Aorta (tissue), 5 donors: ENCODE measurements at regions not wholly inside any gene's neighbourhood (a gene's known extent, or its start where the extent isn't known, plus 50 kb on each side); places are given as distances from the start of the nearest gene placed in this dataset.
A peak's percentile ranks its signal among the peaks of the same experiment; 100 is the strongest.

Experiments used
- ATAC-seq: fragments of 200-7000 bp; cut with Tn5 transposase; one replicate; pipeline ENCODE4 v1.9.1; 2022; ENCODE audit warnings: moderate library complexity; ENCODE audit not compliant: low FRiP score
- DNase-seq, 2 donors: peaks; one replicate each; pipeline ENCODE4 v3.0.0-alpha.2; 2020
- H3K27ac ChIP-seq, 2 donors: one replicate each; pipeline ENCODE4 v1.5.1; 2013; ENCODE audit warnings: low read length in 2 of 2, mild to moderate bottlenecking in 2 of 2, moderate library complexity in 2 of 2, control low read depth in 1 of 2, inconsistent platforms in 1 of 2, low read depth in 1 of 2
- H3K27me3 ChIP-seq, 2 donors: one replicate each; pipeline ENCODE4 v1.6.1; 2013; ENCODE audit warnings: control low read depth in 1 of 2, low read length in 1 of 2, mild to moderate bottlenecking in 1 of 2, moderate library complexity in 1 of 2; ENCODE audit not compliant: insufficient read depth in 2 of 2, control insufficient read depth in 1 of 2
- H3K36me3 ChIP-seq, 2 donors: one replicate each; pipeline ENCODE4 v1.6.1; 2013; ENCODE audit warnings: control low read depth in 1 of 2, low read length in 1 of 2, mild to moderate bottlenecking in 1 of 2; ENCODE audit not compliant: insufficient read depth in 2 of 2, control insufficient read depth in 1 of 2
- H3K4me1 ChIP-seq, 2 donors: one replicate each; pipeline ENCODE4 v1.6.1; 2013; ENCODE audit warnings: low read length in 2 of 2, control low read depth in 1 of 2, mild to moderate bottlenecking in 1 of 2, moderate library complexity in 1 of 2; ENCODE audit not compliant: insufficient read depth in 2 of 2, control insufficient read depth in 1 of 2
- H3K4me3 ChIP-seq, 2 donors: one replicate each; pipeline ENCODE4 v1.5.1; 2013; ENCODE audit warnings: low read length in 2 of 2, control low read depth in 1 of 2, mild to moderate bottlenecking in 1 of 2
- H3K9me3 ChIP-seq: one replicate; pipeline ENCODE4 v1.6.1; 2013; ENCODE audit warnings: mild to moderate bottlenecking, low read length; ENCODE audit not compliant: control insufficient read depth
- WGBS, 2 donors: extraction: QIAGEN DNeasy Blood & Tissue Kit; methylation state at CpG; one replicate each; pipeline ENCODE4 v1.1.7; 2013; 5-methylcytosine and 5-hydroxymethylcytosine counted together
- intact Hi-C, 2 donors: fragments of 100-400 bp; cut with DNase I; formaldehyde crosslinking; loops; one replicate each; pipeline versions ENCODE4 v1.14.2 to v1.15.0; 2022
- donor health status: healthy with polysubstance abuse.
- donor health status: Bipolar disorder and iron deficiency.
- donor health status: DM: no; HTN: no; CAD: no.
- donor health status: DM: no; HTN: no; CAD: no.
- donor health status: DM: yes; HTN: yes; CAD: no.

DNA sequence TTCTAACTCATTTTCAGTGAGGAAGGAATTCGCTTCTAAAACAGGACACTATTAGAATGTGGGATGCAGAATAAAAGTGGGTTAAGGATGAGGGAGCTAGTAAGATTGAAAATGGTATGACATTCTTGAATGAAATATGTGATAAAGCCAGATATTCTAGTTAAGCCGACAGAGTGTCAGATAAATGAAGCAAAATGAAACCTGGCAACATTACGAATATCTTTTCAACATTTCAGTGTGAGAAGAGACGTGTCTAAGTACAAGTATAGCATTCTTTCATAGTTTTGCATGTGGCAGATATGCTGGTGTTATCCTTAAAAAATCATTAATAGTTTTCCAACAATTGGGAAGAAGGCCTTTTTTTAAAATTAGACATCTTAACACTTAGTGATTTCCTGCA, 1101.4 kb downstream of the RPA4 start:
- Histone ChIP-seq H3K27ac (no peak overlapping the region), H3K4me1 (no peaks in the 10 kb centered on the region), H3K36me3 (no peaks in the 10 kb centered on the region), H3K9me3 (no peaks in the 10 kb centered on the region), H3K27me3 (no peaks in the 10 kb centered on the region), H3K4me3 (no peak overlapping the region)
- intact Hi-C loops: no loop called here
- 54 to 60% methylated on average over 4 of the region's 4 CpGs for WGBS, 2 donors
- ATAC-seq: no peak
- DNase-seq: no peak

DNA sequence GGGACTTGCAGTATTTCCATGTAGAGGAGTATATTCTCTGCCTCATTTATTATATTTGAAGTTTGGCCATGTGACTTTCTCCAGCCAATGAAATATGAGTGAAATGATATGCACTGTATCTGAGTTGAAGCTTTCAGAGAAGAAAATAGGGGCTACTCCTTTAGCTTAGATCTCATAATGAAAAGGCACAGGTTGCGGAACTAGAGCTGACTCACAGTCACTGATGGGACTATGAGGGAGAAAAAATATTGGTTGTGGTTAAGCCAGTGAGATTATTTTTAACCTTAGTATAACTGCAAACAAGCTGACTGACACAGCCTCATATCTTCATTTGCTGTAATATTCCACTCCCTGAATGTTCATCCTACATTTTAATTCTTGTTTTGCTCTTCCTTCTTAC, 1104.3 kb downstream of the RPA4 start:
- intact Hi-C loops: no loop called here
- no peaks in the 10 kb centered on the region for H3K27me3 ChIP-seq
- ATAC-seq (no peak), DNase-seq (no peak)
- no peaks in the 10 kb centered on the region for H3K9me3 ChIP-seq
- no peak overlapping the region for H3K27ac ChIP-seq
- WGBS, 2 donors: 94 to 95% methylated on average over 1 of the region's 1 CpG
- no peaks in the 10 kb centered on the region for H3K4me1 ChIP-seq
- no peak overlapping the region for H3K4me3 ChIP-seq
- H3K36me3 ChIP-seq: no peaks in the 10 kb centered on the region

DNA sequence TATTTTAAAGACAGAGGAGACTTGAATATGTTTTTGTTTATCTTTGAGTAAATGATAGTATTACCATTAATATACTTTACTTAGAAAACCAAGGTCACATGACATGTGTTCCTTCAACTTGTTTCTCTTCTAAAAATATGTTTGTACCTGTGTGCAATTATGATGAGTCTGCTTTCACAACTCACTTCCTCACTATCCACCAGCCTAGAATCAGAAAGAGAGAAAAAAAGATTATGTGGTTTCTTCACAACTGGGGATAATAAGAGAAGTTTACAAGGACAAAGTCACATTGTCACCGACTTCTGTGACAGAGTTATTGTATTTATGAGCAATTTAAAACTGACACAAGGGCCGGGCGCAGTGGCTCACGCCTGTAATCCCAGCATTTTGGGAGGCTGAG, 1112.1 kb downstream of the RPA4 start:
- Histone ChIP-seq H3K4me1 (no peaks in the 10 kb centered on the region), H3K27ac (no peak overlapping the region), H3K4me3 (no peak overlapping the region), H3K36me3 (no peaks in the 10 kb centered on the region), H3K27me3 (no peaks in the 10 kb centered on the region), H3K9me3 (no peaks in the 10 kb centered on the region)
- DNase-seq: no peak
- WGBS, 2 donors: 85 to 92% methylated on average over 4 of the region's 4 CpGs
- intact Hi-C loops: no loop called here
- ATAC-seq: no peak

DNA sequence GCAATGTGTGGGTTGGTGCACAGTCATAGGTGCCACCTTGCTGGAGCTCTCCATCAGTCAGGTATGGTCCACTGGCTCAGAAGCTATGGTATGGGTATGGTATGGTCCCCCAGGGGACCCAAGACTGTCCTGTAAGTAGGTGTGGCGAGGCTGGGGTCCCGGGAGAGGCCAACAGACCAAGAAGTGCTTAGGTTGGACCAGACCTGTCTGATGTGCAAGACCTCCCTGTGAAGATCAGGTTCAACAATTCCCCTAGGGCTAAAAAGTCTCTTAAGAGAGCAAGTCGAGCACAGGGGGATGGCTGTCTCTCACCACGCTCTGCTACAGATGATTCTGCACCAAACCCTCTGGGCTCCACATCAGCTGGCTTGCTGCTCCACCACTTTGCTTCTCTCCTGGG, 1145.0 kb downstream of the RPA4 start:
- H3K27ac ChIP-seq: no peak overlapping the region
- H3K36me3 ChIP-seq: no peaks in the 10 kb centered on the region
- no peaks in the 10 kb centered on the region for H3K4me1 ChIP-seq
- H3K9me3 ChIP-seq: peaks cover 3% of the 10 kb centered on the region
- 76 to 83% methylated on average over 4 of the region's 4 CpGs for WGBS, 2 donors
- intact Hi-C loops: no loop called here
- H3K27me3 ChIP-seq: no peaks in the 10 kb centered on the region
- ATAC-seq: peak; percentile 29
- no peak overlapping the region for H3K4me3 ChIP-seq
- DNase-seq: no peak

DNA sequence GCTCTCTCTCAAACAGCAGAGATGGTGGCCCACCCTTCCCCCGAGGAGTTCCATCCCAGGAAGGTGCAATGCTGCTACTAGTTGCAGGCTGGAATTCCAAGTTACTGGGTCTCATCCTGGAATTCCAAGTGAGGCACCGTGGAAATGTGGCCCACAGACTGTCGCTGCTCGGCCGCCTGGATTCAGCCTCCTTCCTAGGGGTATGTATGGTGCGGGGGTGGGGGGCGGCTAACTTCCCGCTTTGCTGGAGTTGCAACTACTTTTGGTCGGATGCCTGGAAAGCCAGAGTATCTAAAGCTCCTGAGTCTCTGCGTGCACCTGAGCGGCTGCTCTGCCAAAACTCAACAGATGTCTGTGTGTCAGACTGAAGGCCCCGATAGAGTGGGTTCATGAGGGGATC, 1146.2 kb downstream of the RPA4 start:
- no peak for DNase-seq
- no peak overlapping the region for H3K27ac ChIP-seq
- 90 to 93% methylated on average over 12 of the region's 12 CpGs for WGBS, 2 donors
- ATAC-seq: no peak
- H3K9me3 ChIP-seq: peaks cover 3% of the 10 kb centered on the region
- no peaks in the 10 kb centered on the region for H3K4me1 ChIP-seq
- H3K36me3 ChIP-seq: no peaks in the 10 kb centered on the region
- no peak overlapping the region for H3K4me3 ChIP-seq
- H3K27me3 ChIP-seq: no peaks in the 10 kb centered on the region
- intact Hi-C loops: no loop called here

DNA sequence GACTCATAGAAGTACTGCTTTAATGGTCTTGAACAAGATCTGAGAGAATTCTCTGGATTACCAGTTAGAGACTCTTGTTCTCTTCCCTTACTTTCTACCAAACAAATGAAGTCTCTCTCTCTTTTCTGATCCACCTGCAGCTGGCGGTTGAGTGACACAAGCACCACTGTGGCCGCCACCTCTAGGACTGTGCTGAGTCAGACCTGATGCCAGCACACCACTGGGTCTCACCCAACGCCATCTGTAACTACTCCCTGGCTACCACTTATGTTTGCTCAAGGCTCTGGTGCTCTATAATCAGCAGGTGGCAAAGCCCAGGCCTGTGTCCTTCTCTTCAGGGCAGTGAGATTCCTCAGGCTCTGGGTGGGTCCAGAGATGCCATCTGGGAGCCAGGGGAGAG, 1173.5 kb downstream of the RPA4 start:
- DNase-seq (no peak), ATAC-seq (no peak)
- Histone ChIP-seq H3K27ac (no peak overlapping the region), H3K36me3 (no peaks in the 10 kb centered on the region), H3K9me3 (no peaks in the 10 kb centered on the region), H3K27me3 (no peaks in the 10 kb centered on the region), H3K4me1 (no peaks in the 10 kb centered on the region), H3K4me3 (no peak overlapping the region)
- WGBS, 2 donors: 79 to 92% methylated on average over 3 of the region's 3 CpGs
- intact Hi-C loops: no loop called here

DNA sequence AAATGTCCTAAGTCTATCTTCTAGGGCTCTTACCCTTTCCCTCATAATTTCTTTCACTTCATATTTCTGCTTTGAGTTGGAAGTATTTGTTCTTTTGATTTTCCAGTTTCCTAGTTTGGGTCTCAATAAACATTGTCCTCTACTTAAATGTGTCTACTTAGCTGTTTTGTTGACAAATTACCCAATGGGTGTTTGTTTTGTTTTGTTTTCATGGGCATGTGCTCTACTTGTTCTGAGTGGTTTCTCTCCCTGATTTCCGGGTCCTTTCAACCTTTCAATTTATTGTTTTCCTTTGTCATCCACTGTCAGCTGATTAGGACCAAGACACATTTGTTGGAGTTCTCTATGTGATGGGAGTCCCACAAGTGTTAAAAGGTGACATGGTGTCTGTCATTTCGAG, 1181.4 kb downstream of the RPA4 start:
- H3K27ac ChIP-seq: no peak overlapping the region
- DNase-seq (no peak), ATAC-seq (no peak)
- no peaks in the 10 kb centered on the region for H3K27me3 ChIP-seq
- no peak overlapping the region for H3K4me3 ChIP-seq
- intact Hi-C loops: no loop called here
- 59 to 63% methylated on average over 2 of the region's 2 CpGs for WGBS, 2 donors
- no peaks in the 10 kb centered on the region for H3K4me1 ChIP-seq
- no peaks in the 10 kb centered on the region for H3K9me3 ChIP-seq
- no peaks in the 10 kb centered on the region for H3K36me3 ChIP-seq

DNA sequence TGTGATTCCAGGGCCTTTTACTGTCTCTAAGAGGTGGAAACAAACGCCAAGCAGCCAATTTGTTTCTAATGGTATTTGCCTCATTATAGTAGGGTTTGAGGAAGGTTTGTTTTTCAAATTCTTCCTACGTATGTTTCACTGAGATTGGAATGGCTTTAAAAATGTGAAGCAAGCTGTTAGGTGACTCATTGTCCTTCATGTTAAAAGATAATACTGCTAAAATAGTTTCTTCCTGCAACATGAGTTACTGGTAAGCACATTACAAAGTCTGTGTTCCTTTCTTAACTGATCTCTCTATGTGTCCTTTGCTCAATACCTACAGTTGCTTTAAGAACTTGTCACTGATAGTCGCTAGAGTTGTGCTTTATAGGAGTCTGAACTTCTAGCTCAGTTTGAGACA, 1183.9 kb downstream of the RPA4 start:
- no peaks in the 10 kb centered on the region for H3K4me1 ChIP-seq
- 40 to 56% methylated on average over 3 of the region's 3 CpGs for WGBS, 2 donors
- H3K36me3 ChIP-seq: no peaks in the 10 kb centered on the region
- ATAC-seq: no peak
- no peaks in the 10 kb centered on the region for H3K9me3 ChIP-seq
- no peaks in the 10 kb centered on the region for H3K27me3 ChIP-seq
- H3K4me3 ChIP-seq: no peak overlapping the region
- intact Hi-C loops: no loop called here
- H3K27ac ChIP-seq: no peak overlapping the region
- DNase-seq: no peak

DNA sequence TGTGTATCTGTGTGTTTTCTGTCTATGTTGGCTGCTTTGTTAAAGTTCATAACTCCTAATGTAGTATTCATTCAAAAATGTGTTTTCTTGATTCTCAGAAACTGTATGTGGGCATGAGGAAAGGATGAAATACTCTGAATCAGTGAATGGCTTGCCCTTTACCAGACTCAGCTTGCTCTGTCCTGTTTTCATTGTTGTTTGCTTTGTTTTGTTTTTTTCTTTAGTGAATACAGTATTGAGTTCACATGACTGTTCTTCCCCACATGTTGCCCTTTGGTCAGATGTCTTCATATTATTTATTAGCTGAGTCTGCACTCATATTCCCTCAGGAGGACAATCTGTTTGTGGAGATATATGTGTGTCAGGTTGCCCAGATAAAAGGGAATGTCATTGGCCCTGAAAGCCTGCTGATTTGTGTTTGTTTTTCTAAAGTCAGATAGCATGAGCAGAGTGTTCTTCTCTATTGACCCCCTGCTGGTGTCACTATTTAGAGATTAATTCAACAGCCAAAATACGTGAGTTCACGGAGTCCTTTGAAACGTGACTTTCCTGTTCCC, 1184.4 kb downstream of the RPA4 start:
- DNase-seq (no peak), ATAC-seq (no peak)
- Histone ChIP-seq H3K9me3 (no peaks in the 10 kb centered on the region), H3K4me1 (no peaks in the 10 kb centered on the region), H3K27me3 (no peaks in the 10 kb centered on the region), H3K36me3 (no peaks in the 10 kb centered on the region), H3K4me3 (no peak overlapping the region), H3K27ac (no peak overlapping the region)
- intact Hi-C loops: no loop called here
- WGBS, 2 donors: 54 to 86% methylated on average over 3 of the region's 3 CpGs
